Aorta (tissue), 5 donors: ENCODE measurements at regions not wholly inside any gene's neighbourhood (a gene's known extent, or its start where the extent isn't known, plus 50 kb on each side); places are given as distances from the start of the nearest gene placed in this dataset.

Experiments
- ATAC-seq: fragments of 200-7000 bp; cut with Tn5 transposase; one replicate; pipeline ENCODE4 v1.9.1; 2022; ENCODE audit warnings: moderate library complexity; ENCODE audit not compliant: low FRiP score
- DNase-seq, 2 donors: peaks; one replicate each; pipeline ENCODE4 v3.0.0-alpha.2; 2020
- H3K27ac ChIP-seq, 2 donors: one replicate each; pipeline ENCODE4 v1.5.1; 2013; ENCODE audit warnings: low read length in 2 of 2, mild to moderate bottlenecking in 2 of 2, moderate library complexity in 2 of 2, control low read depth in 1 of 2, inconsistent platforms in 1 of 2, low read depth in 1 of 2
- H3K27me3 ChIP-seq, 2 donors: one replicate each; pipeline ENCODE4 v1.6.1; 2013; ENCODE audit warnings: control low read depth in 1 of 2, low read length in 1 of 2, mild to moderate bottlenecking in 1 of 2, moderate library complexity in 1 of 2; ENCODE audit not compliant: insufficient read depth in 2 of 2, control insufficient read depth in 1 of 2
- H3K36me3 ChIP-seq, 2 donors: one replicate each; pipeline ENCODE4 v1.6.1; 2013; ENCODE audit warnings: control low read depth in 1 of 2, low read length in 1 of 2, mild to moderate bottlenecking in 1 of 2; ENCODE audit not compliant: insufficient read depth in 2 of 2, control insufficient read depth in 1 of 2
- H3K4me1 ChIP-seq, 2 donors: one replicate each; pipeline ENCODE4 v1.6.1; 2013; ENCODE audit warnings: low read length in 2 of 2, control low read depth in 1 of 2, mild to moderate bottlenecking in 1 of 2, moderate library complexity in 1 of 2; ENCODE audit not compliant: insufficient read depth in 2 of 2, control insufficient read depth in 1 of 2
- H3K4me3 ChIP-seq, 2 donors: one replicate each; pipeline ENCODE4 v1.5.1; 2013; ENCODE audit warnings: low read length in 2 of 2, control low read depth in 1 of 2, mild to moderate bottlenecking in 1 of 2
- H3K9me3 ChIP-seq: one replicate; pipeline ENCODE4 v1.6.1; 2013; ENCODE audit warnings: mild to moderate bottlenecking, low read length; ENCODE audit not compliant: control insufficient read depth
- WGBS, 2 donors: extraction: QIAGEN DNeasy Blood & Tissue Kit; methylation state at CpG; one replicate each; pipeline ENCODE4 v1.1.7; 2013; 5-methylcytosine and 5-hydroxymethylcytosine counted together
- intact Hi-C, 2 donors: fragments of 100-400 bp; cut with DNase I; formaldehyde crosslinking; loops; one replicate each; pipeline versions ENCODE4 v1.14.2 to v1.15.0; 2022
- donor health status: healthy with polysubstance abuse.
- donor health status: Bipolar disorder and iron deficiency.
- donor health status: DM: no; HTN: no; CAD: no.
- donor health status: DM: no; HTN: no; CAD: no.
- donor health status: DM: yes; HTN: yes; CAD: no.

DNA sequence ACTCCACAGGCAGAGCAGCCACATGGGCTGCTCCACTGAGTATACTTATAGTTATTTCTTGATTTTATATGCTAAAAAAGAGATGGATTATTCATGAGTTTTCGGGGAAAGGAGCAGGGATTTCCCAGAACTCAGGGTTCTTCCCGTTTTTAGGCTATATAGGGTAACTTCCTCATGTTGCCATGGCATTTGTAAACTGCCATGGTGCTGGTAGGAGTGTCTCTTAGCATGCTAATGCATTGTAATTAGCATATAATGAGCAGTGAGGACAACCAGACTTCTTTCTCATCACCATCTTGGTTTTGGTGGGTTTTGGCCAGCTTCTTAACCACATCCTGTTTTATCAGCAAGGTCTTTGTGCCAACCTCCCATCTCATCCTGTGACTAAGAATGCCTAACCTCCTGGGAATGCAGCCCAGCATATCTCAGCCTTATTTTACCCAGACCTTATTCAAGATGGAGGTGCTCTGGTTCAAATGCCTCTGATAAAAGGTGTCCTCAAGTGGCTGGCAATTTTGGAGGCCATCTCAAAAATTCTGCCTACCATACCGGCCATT, 213.0 kb upstream of the VEGFC start:
- intact Hi-C loops = no loop called here
- ATAC-seq = no peak
- no peak overlapping the region for H3K4me3 ChIP-seq
- H3K4me1 ChIP-seq = no peaks in the 10 kb centered on the region
- no peaks in the 10 kb centered on the region for H3K36me3 ChIP-seq
- no peaks in the 10 kb centered on the region for H3K27me3 ChIP-seq
- H3K27ac ChIP-seq = no peak overlapping the region
- 74 to 85% methylated on average over 3 of the region's 3 CpGs for WGBS, 2 donors
- DNase-seq = no peak
- H3K9me3 ChIP-seq = no peaks in the 10 kb centered on the region

- no peak for ATAC-seq
- H3K36me3 ChIP-seq = no peaks in the 10 kb centered on the region
- H3K4me3 ChIP-seq = no peak overlapping the region
- no peaks in the 10 kb centered on the region for H3K27me3 ChIP-seq
- no peaks in the 10 kb centered on the region for H3K4me1 ChIP-seq
- no peak for DNase-seq
- H3K27ac ChIP-seq = no peak overlapping the region
- intact Hi-C loops = no loop called here
- no peaks in the 10 kb centered on the region for H3K9me3 ChIP-seq
Measured at GRCh38 chr4:177006331-177006730, 213.6 kb upstream of the VEGFC start.

- 97% methylated on average over 1 of the region's 1 CpG for WGBS, 2 donors
- intact Hi-C loops = no loop called here
- no peak for ATAC-seq
Measured at GRCh38 chr4:177008071-177008835, 215.5 kb upstream of the VEGFC start.

DNA sequence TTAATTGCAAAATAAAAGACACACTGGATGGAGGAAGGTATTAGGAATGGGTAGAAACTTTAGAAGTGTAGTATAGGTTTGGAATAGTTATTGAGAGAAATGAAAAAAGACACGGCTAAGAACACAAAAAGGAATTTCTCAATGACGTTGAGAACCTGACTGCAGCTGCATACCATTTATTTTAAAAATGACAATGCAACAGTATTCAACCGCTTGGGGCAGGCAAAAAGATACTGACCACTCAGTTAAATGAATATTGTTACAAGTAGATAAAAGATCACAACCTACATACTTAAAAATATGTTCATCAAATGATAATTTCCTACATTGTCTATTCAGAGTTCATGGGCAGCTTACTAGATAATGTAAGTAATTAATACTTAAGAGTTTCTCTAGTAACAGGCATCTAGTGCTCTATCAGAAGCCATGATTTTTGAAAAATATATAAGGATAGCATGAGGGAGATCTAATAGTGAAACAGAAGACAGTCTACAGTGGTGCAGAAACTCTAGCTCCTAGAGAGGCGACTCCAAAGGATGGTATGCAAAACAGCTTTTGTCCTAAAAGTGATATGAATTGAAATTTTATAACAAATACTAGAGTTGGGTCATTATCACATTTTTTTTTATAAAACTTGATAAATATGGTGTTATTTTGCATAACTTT, 216.2 kb upstream of the VEGFC start:
- no peak for DNase-seq
- Histone ChIP-seq H3K36me3 (no peaks in the 10 kb centered on the region), H3K4me1 (no peaks in the 10 kb centered on the region), H3K9me3 (peaks cover 4% of the 10 kb centered on the region), H3K4me3 (no peak overlapping the region), H3K27ac (no peak overlapping the region), H3K27me3 (no peaks in the 10 kb centered on the region)
- no peak for ATAC-seq
- intact Hi-C loops = no loop called here
- WGBS, 2 donors = 39 to 55% methylated on average over 4 of the region's 4 CpGs

More at GRCh38 chr4:177008071-177008835, 215.5 kb upstream of the VEGFC start:
- Histone ChIP-seq H3K4me3 (no peak overlapping the region), H3K4me1 (no peaks in the 10 kb centered on the region), H3K36me3 (no peaks in the 10 kb centered on the region), H3K27me3 (no peaks in the 10 kb centered on the region), H3K27ac (no peak overlapping the region), H3K9me3 (no peaks in the 10 kb centered on the region)
- no peak for DNase-seq

- ATAC-seq = no peak
Measured at GRCh38 chr4:177010418-177010817, 217.7 kb upstream of the VEGFC start.

DNA sequence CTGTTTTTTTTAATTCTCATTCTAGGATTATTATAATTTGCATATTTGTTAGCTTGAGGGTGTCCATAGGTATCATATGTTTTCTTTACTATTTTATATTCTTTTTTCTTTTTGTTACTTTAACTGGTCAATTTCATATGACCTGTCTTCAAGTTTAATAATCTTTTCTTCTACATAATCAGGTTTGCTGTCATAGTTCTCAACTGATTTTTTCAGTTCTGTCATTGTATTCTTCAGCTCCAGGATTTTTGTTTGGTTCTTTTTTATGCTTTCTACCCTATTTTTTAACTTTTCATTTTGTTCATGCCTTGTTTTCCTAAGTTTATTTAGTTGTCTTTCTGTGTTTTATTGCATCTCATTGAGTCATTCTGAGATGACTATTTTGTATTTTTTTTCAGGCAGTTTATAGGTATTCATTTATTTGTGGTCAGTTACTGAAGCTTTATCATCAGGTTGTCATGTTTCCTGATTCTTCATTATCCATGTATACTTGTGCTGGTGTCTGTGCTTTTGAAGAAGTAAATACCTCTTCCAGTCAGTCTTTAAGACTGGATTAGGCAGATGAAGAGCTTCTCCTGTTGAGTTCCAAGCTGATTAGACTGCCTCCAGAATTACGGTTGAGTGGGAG, 220.3 kb upstream of the VEGFC start:
- Histone ChIP-seq H3K4me3 (no peak overlapping the region), H3K9me3 (peaks cover 4% of the 10 kb centered on the region), H3K36me3 (no peaks in the 10 kb centered on the region), H3K27ac (no peak overlapping the region), H3K4me1 (no peaks in the 10 kb centered on the region), H3K27me3 (no peaks in the 10 kb centered on the region)
- 99 to 100% methylated on average over 1 of the region's 1 CpG for WGBS, 2 donors
- intact Hi-C loops = no loop called here
- no peak for DNase-seq
- ATAC-seq = no peak

More at GRCh38 chr4:177010418-177010817, 217.7 kb upstream of the VEGFC start:
- Histone ChIP-seq H3K36me3 (no peaks in the 10 kb centered on the region), H3K4me3 (no peak overlapping the region), H3K9me3 (peaks cover 4% of the 10 kb centered on the region), H3K4me1 (no peaks in the 10 kb centered on the region), H3K27ac (no peak overlapping the region), H3K27me3 (no peaks in the 10 kb centered on the region)
- 45 to 49% methylated on average over 2 of the region's 2 CpGs for WGBS, 2 donors
- DNase-seq = no peak
- intact Hi-C loops = no loop called here

DNA sequence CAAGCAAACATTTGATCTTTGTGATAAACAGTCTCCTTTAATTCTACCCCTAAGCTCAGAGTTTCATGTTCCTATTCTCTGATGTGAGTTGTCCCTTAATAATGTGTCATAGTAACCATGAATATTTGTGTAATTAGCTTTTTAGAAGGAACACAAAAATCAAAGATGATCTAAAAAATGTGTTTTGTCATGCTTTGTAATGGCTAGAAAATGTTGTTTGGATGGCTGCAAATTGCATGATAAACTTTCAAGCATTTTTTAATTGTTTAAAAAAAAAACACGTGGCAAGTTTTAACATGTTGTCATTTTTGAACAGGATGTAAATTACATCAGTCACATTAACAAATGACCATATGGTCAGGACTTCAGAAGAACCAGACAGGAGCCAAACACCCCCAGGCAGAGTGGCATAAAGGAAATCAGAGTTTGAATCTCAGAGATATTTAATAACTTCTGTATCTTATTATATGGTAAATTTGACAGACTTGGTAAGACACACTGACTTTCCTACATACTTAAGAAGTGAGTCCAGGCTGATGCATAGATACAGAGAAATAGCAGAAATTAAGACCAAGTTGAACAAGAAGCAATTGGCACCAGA, 223.9 kb upstream of the VEGFC start:
- WGBS, 2 donors = 3 to 9% methylated on average over 1 of the region's 1 CpG
- Histone ChIP-seq H3K27ac (no peak overlapping the region), H3K36me3 (no peaks in the 10 kb centered on the region), H3K4me3 (no peak overlapping the region), H3K27me3 (no peaks in the 10 kb centered on the region), H3K9me3 (peaks cover 4% of the 10 kb centered on the region), H3K4me1 (no peaks in the 10 kb centered on the region)
- DNase-seq (no peak), ATAC-seq (no peak)
- intact Hi-C loops = no loop called here

- H3K27ac ChIP-seq = no peak overlapping the region
- H3K27me3 ChIP-seq = no peaks in the 10 kb centered on the region
- no peaks in the 10 kb centered on the region for H3K36me3 ChIP-seq
Measured at GRCh38 chr4:177023951-177024350, 231.2 kb upstream of the VEGFC start.

More at GRCh38 chr4:177023951-177024350, 231.2 kb upstream of the VEGFC start:
- no peaks in the 10 kb centered on the region for H3K9me3 ChIP-seq
- ATAC-seq (no peak), DNase-seq (no peak)
- H3K4me1 ChIP-seq = no peaks in the 10 kb centered on the region
- 13 to 27% methylated on average over 3 of the region's 3 CpGs for WGBS, 2 donors
- no peak overlapping the region for H3K4me3 ChIP-seq
- intact Hi-C loops = no loop called here
